ENCODE measurements at regions not wholly inside any gene's neighbourhood (a gene's known extent, or its start where the extent isn't known, plus 50 kb on each side); places are given as distances from the start of the nearest gene placed in this dataset.

DNA sequence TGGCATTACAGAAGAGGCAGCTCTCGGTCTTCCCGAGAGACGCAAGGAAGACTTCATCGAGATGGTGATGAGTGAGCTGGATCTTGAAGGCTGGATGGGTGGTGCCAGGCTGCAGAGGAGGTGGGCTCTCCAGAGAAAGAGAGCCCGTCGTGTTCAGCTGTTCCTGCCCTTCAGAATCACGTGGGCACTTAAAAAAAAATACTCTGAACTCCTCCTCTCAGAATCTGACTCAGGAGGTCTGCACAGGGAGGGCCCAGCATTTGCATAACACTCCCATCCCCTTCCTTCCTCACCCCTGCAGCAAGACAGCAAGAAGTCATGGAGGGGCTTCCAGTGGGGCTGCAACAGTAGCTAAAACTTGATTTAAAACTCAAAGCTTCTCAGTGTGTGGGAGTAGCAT lies 203.0 kb downstream of the ATPSCKMT start:
- intact Hi-C loops (cut with micrococcal nuclease), result no loop called here
- Histone ChIP-seq H3K36me3 (replicated peaks in 1 of 2; ENCODE audit: control extremely low read depth in 1 of 2, control insufficient read depth in 1 of 2, extremely low read depth in 1 of 2, insufficient read depth in 2 of 2, low read length in 1 of 2) (no peaks in the 10 kb centered on the region), H3K4me1 (ENCODE audit: control insufficient read depth in 2 of 2, insufficient read depth in 2 of 2, low read length in 2 of 2) (no peaks in the 10 kb centered on the region), H4K20me1 (ENCODE audit: control insufficient read depth, insufficient read depth, low read length, poor library complexity, severe bottlenecking) (no peaks in the 10 kb centered on the region), H3K27ac (ENCODE audit: low read length in 2 of 2) (no peak overlapping the region), H3K4me2 (replicated peaks; ENCODE audit: low read depth, low read length, poor library complexity, severe bottlenecking) (no peak overlapping the region), H3K79me2 (ENCODE audit: control insufficient read depth, insufficient read depth, low read length) (no peaks in the 10 kb centered on the region), H3K9me3 (ENCODE audit: control extremely low read depth in 1 of 3, control insufficient read depth in 2 of 3, insufficient read depth in 1 of 3, low read length in 2 of 3) (peaks cover 0 to 8% (median 6%) of the 10 kb centered on the region in 3 donors), H3K4me3 (ENCODE audit: control extremely low read depth in 1 of 5, extremely low read depth in 1 of 5, insufficient read depth in 1 of 5, low read depth in 2 of 5, low read length in 4 of 5) (no peak overlapping the region), H2AFZ (ENCODE audit: insufficient read depth, low read depth, low read length, poor library complexity, severe bottlenecking) (no peak overlapping the region), H3K9ac (ENCODE audit: low read length) (no peak overlapping the region), H3K27me3 (replicated peaks in 1 of 4; ENCODE audit: control extremely low read depth in 1 of 4, control insufficient read depth in 3 of 4, insufficient read depth in 4 of 4, low read length in 3 of 4) (no peaks in the 10 kb centered on the region)
- Mint-ChIP-seq H3K9me3 (ENCODE audit: insufficient read depth) (peaks cover 5% of the 10 kb centered on the region), H3K27me3 (no peaks in the 10 kb centered on the region), H3K4me3 (no peak overlapping the region), H3K27ac (no peak overlapping the region), H3K4me1 (no peaks in the 10 kb centered on the region)
- TF ChIP-seq CTCF (IDR thresholded peaks at IDR 0.05) (no peak), EZH2 (IDR thresholded peaks at IDR 0.05; ENCODE audit: borderline replicate concordance, insufficient read depth, low read depth, low read length, poor library complexity, severe bottlenecking) (no peak)
- ChIA-PET CTCF (no interaction called here), POLR2A (no interaction called here)
- WGBS (ENCODE audit: insufficient coverage), result 20% methylated on average over 1 of the region's 7 CpGs
- no peak for DNase-seq
- ATAC-seq (ENCODE audit: low read depth), result no peak

GRCh38 chr5:10045376-10045775 lies 204.3 kb downstream of the ATPSCKMT start:
- DNase-seq, result no peak
- Mint-ChIP-seq H3K9me3 (ENCODE audit: insufficient read depth) (no peaks in the 10 kb centered on the region), H3K27me3 (no peaks in the 10 kb centered on the region), H3K4me1 (no peaks in the 10 kb centered on the region), H3K27ac (no peak overlapping the region), H3K4me3 (no peak overlapping the region)
- H3K9me3 ChIP-seq (ENCODE audit: control extremely low read depth in 1 of 3, control insufficient read depth in 2 of 3, insufficient read depth in 1 of 3, low read length in 2 of 3), result peaks cover 0 to 9% (median 0%) of the 10 kb centered on the region in 3 donors
- H3K4me3 ChIP-seq (ENCODE audit: control extremely low read depth in 1 of 5, extremely low read depth in 1 of 5, insufficient read depth in 1 of 5, low read depth in 2 of 5, low read length in 4 of 5), result no peak overlapping the region
- intact Hi-C loops (cut with micrococcal nuclease), result no loop called here
- TF ChIP-seq EZH2 (IDR thresholded peaks at IDR 0.05; ENCODE audit: borderline replicate concordance, insufficient read depth, low read depth, low read length, poor library complexity, severe bottlenecking), result no peak
- TF ChIP-seq CTCF (IDR thresholded peaks at IDR 0.05), result no peak
- no peak overlapping the region for H3K4me2 ChIP-seq (replicated peaks; ENCODE audit: low read depth, low read length, poor library complexity, severe bottlenecking)
- H3K9ac ChIP-seq (ENCODE audit: low read length), result no peak overlapping the region
- no peak overlapping the region for H3K27ac ChIP-seq (ENCODE audit: low read length in 2 of 2)
- no peaks in the 10 kb centered on the region for H3K4me1 ChIP-seq (ENCODE audit: control insufficient read depth in 2 of 2, insufficient read depth in 2 of 2, low read length in 2 of 2)
- POLR2A ChIA-PET, result no interaction called here
- H2AFZ ChIP-seq (ENCODE audit: insufficient read depth, low read depth, low read length, poor library complexity, severe bottlenecking), result no peak overlapping the region
- ATAC-seq (ENCODE audit: low read depth), result no peak
- H3K27me3 ChIP-seq (replicated peaks in 1 of 4; ENCODE audit: control extremely low read depth in 1 of 4, control insufficient read depth in 3 of 4, insufficient read depth in 4 of 4, low read length in 3 of 4), result no peaks in the 10 kb centered on the region
- no peaks in the 10 kb centered on the region for H4K20me1 ChIP-seq (ENCODE audit: control insufficient read depth, insufficient read depth, low read length, poor library complexity, severe bottlenecking)
- H3K79me2 ChIP-seq (ENCODE audit: control insufficient read depth, insufficient read depth, low read length), result no peaks in the 10 kb centered on the region
- WGBS (ENCODE audit: insufficient coverage), result 96% methylated on average over 3 of the region's 6 CpGs
- CTCF ChIA-PET, result no interaction called here
- H3K36me3 ChIP-seq (replicated peaks in 1 of 2; ENCODE audit: control extremely low read depth in 1 of 2, control insufficient read depth in 1 of 2, extremely low read depth in 1 of 2, insufficient read depth in 2 of 2, low read length in 1 of 2), result no peaks in the 10 kb centered on the region

Measured in B cell (primary cell).